ENCODE measurements at regions not wholly inside any gene's neighbourhood (a gene's known extent, or its start where the extent isn't known, plus 50 kb on each side); places are given as distances from the start of the nearest gene placed in this dataset.

DNA sequence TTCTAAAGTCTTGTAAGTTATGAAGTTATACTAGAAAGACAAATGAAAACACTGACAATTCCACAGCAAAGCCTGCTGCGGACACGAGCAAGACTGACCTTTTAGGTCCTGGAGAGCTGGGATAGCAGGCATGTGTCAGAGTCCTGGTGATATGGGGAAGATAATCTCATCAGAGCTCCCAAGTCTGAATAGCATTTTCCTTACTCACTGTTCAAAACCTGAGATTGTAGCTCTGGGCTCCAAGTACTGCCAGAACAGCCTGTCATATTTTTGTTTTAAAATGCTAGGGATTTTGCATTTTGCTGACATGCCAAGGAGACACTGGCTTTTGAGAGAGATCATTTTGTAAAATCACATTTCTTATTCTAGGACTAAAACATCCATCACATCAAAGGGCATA is 90.1 kb downstream of the DRD1 start:
- no peak for TF ChIP-seq CTCF (conservative IDR thresholded peaks at IDR 0.05; ENCODE audit: low read length)
- TF ChIP-seq EZH2phosphoT487 (IDR thresholded peaks at IDR 0.05; ENCODE audit: borderline replicate concordance): no peak
